Upper lobe of left lung (tissue), 4 donors: ENCODE measurements at regions not wholly inside any gene's neighbourhood (a gene's known extent, or its start where the extent isn't known, plus 50 kb on each side); places are given as distances from the start of the nearest gene placed in this dataset.

Experiments
- CTCF ChIP-seq, 6 experiments: fragments of 450-650 bp in 4 of 6; fragments of 200-600 bp in 2 of 6; sonication (generic) in 2 of 6; IDR thresholded peaks; one replicate each; pipeline ENCODE4 v1.5.1; 2016 to 2019; ENCODE audit warnings: antibody characterized with exemption in 6 of 6
- EP300 ChIP-seq, 4 donors: sonication (generic); formaldehyde crosslinking; IDR thresholded peaks; one replicate each; pipeline ENCODE4 v1.5.1; 2017; ENCODE audit warnings: antibody characterized with exemption in 4 of 4, control low read depth in 2 of 4
- POLR2A ChIP-seq, 4 donors: fragments of 450-650 bp; IDR thresholded peaks; one replicate each; pipeline ENCODE4 v1.5.1; 2016 to 2017; ENCODE audit warnings: antibody characterized with exemption in 4 of 4, mild to moderate bottlenecking in 2 of 4
- POLR2AphosphoS5 ChIP-seq, 2 donors: sonication (generic); formaldehyde crosslinking; IDR thresholded peaks; one replicate each; pipeline ENCODE4 v1.5.1; 2017; ENCODE audit warnings: antibody characterized with exemption in 2 of 2

- TF ChIP-seq POLR2AphosphoS5 (IDR thresholded peaks at IDR 0.05) (no peak), POLR2A (IDR thresholded peaks at IDR 0.05) (no peak), CTCF (IDR thresholded peaks at IDR 0.05) (no peak), EP300 (IDR thresholded peaks at IDR 0.05) (no peak)
Measured at GRCh38 chr1:34398241-34398915, 221.7 kb downstream of the C1orf94 start.
